ENCODE measurements at regions not wholly inside any gene's neighbourhood (a gene's known extent, or its start where the extent isn't known, plus 50 kb on each side); places are given as distances from the start of the nearest gene placed in this dataset.

GRCh38 chr20:7496394-7496991 lies 443.8 kb downstream of the HAO1 start:
- in situ Hi-C loops (cut with HindIII; ENCODE audit: low pct_ligation_motif_present, low pct_unique_long_range_greater_than_20kb, low sequenced_read_pairs), result no loop called here
- DNase-seq, result no peak

- peak; percentile 76 for DNase-seq
- in situ Hi-C loops (cut with HindIII; ENCODE audit: low pct_ligation_motif_present, low pct_unique_long_range_greater_than_20kb, low sequenced_read_pairs), result no loop called here
Measured at GRCh38 chr20:7497985-7498384, 442.3 kb downstream of the HAO1 start.

- no peak for DNase-seq
- in situ Hi-C loops (cut with HindIII; ENCODE audit: low pct_ligation_motif_present, low pct_unique_long_range_greater_than_20kb, low sequenced_read_pairs), result no loop called here
Measured at GRCh38 chr20:7499201-7499600, 441.1 kb downstream of the HAO1 start.

- in situ Hi-C loops (cut with HindIII; ENCODE audit: low pct_ligation_motif_present, low pct_unique_long_range_greater_than_20kb, low sequenced_read_pairs), result no loop called here
- no peak for DNase-seq
Measured at GRCh38 chr20:7500231-7500663, 440.0 kb downstream of the HAO1 start.

- DNase-seq, result no peak
- in situ Hi-C loops (cut with HindIII; ENCODE audit: low pct_ligation_motif_present, low pct_unique_long_range_greater_than_20kb, low sequenced_read_pairs), result no loop called here
Measured at GRCh38 chr20:7503501-7503900, 436.8 kb downstream of the HAO1 start.

GRCh38 chr20:7505152-7505834 lies 435.0 kb downstream of the HAO1 start:
- in situ Hi-C loops (cut with HindIII; ENCODE audit: low pct_ligation_motif_present, low pct_unique_long_range_greater_than_20kb, low sequenced_read_pairs), result no loop called here
- no peak for DNase-seq

GRCh38 chr20:7505835-7506221 lies 434.4 kb downstream of the HAO1 start:
- no peak for DNase-seq
- in situ Hi-C loops (cut with HindIII; ENCODE audit: low pct_ligation_motif_present, low pct_unique_long_range_greater_than_20kb, low sequenced_read_pairs), result no loop called here

GRCh38 chr20:7516621-7517111 lies 423.6 kb downstream of the HAO1 start:
- DNase-seq, result no peak
- in situ Hi-C loops (cut with HindIII; ENCODE audit: low pct_ligation_motif_present, low pct_unique_long_range_greater_than_20kb, low sequenced_read_pairs), result no loop called here

- DNase-seq, result no peak
- in situ Hi-C loops (cut with HindIII; ENCODE audit: low pct_ligation_motif_present, low pct_unique_long_range_greater_than_20kb, low sequenced_read_pairs), result no loop called here
Measured at GRCh38 chr20:7520361-7520760, 419.9 kb downstream of the HAO1 start.

GRCh38 chr20:7523288-7523687 lies 417.0 kb downstream of the HAO1 start:
- in situ Hi-C loops (cut with HindIII; ENCODE audit: low pct_ligation_motif_present, low pct_unique_long_range_greater_than_20kb, low sequenced_read_pairs), result no loop called here
- DNase-seq, result no peak

GRCh38 chr20:7540018-7540417 lies 400.2 kb downstream of the HAO1 start:
- no peak for DNase-seq
- in situ Hi-C loops (cut with HindIII; ENCODE audit: low pct_ligation_motif_present, low pct_unique_long_range_greater_than_20kb, low sequenced_read_pairs), result no loop called here

GRCh38 chr20:7540923-7541322 lies 399.3 kb downstream of the HAO1 start:
- DNase-seq, result no peak
- in situ Hi-C loops (cut with HindIII; ENCODE audit: low pct_ligation_motif_present, low pct_unique_long_range_greater_than_20kb, low sequenced_read_pairs), result no loop called here

GRCh38 chr20:7571101-7571500 lies 369.2 kb downstream of the HAO1 start:
- DNase-seq, result no peak
- in situ Hi-C loops (cut with HindIII; ENCODE audit: low pct_ligation_motif_present, low pct_unique_long_range_greater_than_20kb, low sequenced_read_pairs), result no loop called here

GRCh38 chr20:7571521-7572055 lies 368.7 kb downstream of the HAO1 start:
- in situ Hi-C loops (cut with HindIII; ENCODE audit: low pct_ligation_motif_present, low pct_unique_long_range_greater_than_20kb, low sequenced_read_pairs), result no loop called here
- DNase-seq, result no peak

GRCh38 chr20:7579888-7580287 lies 360.4 kb downstream of the HAO1 start:
- no peak for DNase-seq
- in situ Hi-C loops (cut with HindIII; ENCODE audit: low pct_ligation_motif_present, low pct_unique_long_range_greater_than_20kb, low sequenced_read_pairs), result no loop called here

- in situ Hi-C loops (cut with HindIII; ENCODE audit: low pct_ligation_motif_present, low pct_unique_long_range_greater_than_20kb, low sequenced_read_pairs), result no loop called here
- DNase-seq, result no peak
Measured at GRCh38 chr20:7585126-7585679, 355.1 kb downstream of the HAO1 start.

- DNase-seq, result no peak
- in situ Hi-C loops (cut with HindIII; ENCODE audit: low pct_ligation_motif_present, low pct_unique_long_range_greater_than_20kb, low sequenced_read_pairs), result no loop called here
Measured at GRCh38 chr20:7586481-7586880, 353.8 kb downstream of the HAO1 start.

GRCh38 chr20:7589164-7589563 lies 351.1 kb downstream of the HAO1 start:
- in situ Hi-C loops (cut with HindIII; ENCODE audit: low pct_ligation_motif_present, low pct_unique_long_range_greater_than_20kb, low sequenced_read_pairs), result no loop called here
- DNase-seq, result no peak

GRCh38 chr20:7596541-7596940 lies 343.7 kb downstream of the HAO1 start:
- DNase-seq, result no peak
- in situ Hi-C loops (cut with HindIII; ENCODE audit: low pct_ligation_motif_present, low pct_unique_long_range_greater_than_20kb, low sequenced_read_pairs), result no loop called here

GRCh38 chr20:7601431-7601830 lies 338.8 kb downstream of the HAO1 start:
- in situ Hi-C loops (cut with HindIII; ENCODE audit: low pct_ligation_motif_present, low pct_unique_long_range_greater_than_20kb, low sequenced_read_pairs), result no loop called here
- DNase-seq, result no peak

All from ACHN (cell line).